Pancreas (tissue), 10 donors: ENCODE measurements at regions not wholly inside any gene's neighbourhood (a gene's known extent, or its start where the extent isn't known, plus 50 kb on each side); places are given as distances from the start of the nearest gene placed in this dataset.

Source experiments
- ATAC-seq, 4 donors: fragments of 200-7000 bp; cut with Tn5 transposase; one replicate each; pipeline versions ENCODE4 v1.8.0 to v1.9.1; 2020; ENCODE audit warnings: mild to moderate bottlenecking in 4 of 4, moderate library complexity in 4 of 4
- DNase-seq, 6 donors: peaks; one replicate each; pipeline ENCODE4 v3.0.0-alpha.2; 2020
- FAIRE-seq: peaks from 2 replicates; lab custom pipeline; 2012; peaks lifted over from hg19 to GRCh38; lab: Jason Lieb, UNC
- H3K27ac ChIP-seq, 4 donors: fragments of 200-600 bp; sonication (generic); 1 replicate in 3 of 4; 2 replicates in 1 of 4; pipeline versions ENCODE4 v1.5.0 to v1.8.0; 2020
- H3K27me3 ChIP-seq, 4 donors: fragments of 200-600 bp; one replicate each; pipeline ENCODE4 v1.8.0; 2021
- H3K36me3 ChIP-seq, 3 donors: fragments of 200-600 bp; sonication (generic) in 1 of 3; one replicate each; pipeline versions ENCODE4 v1.5.0 to v1.8.0; 2020 to 2021
- H3K4me1 ChIP-seq, 3 donors: fragments of 200-600 bp; one replicate each; pipeline ENCODE4 v1.8.0; 2021
- H3K4me3 ChIP-seq, 4 donors: fragments of 200-600 bp; sonication (generic) in 2 of 4; one replicate each; pipeline versions ENCODE4 v1.5.0 to v1.8.0; 2020 to 2021
- H3K9me3 ChIP-seq, 4 donors: fragments of 200-600 bp; one replicate each; pipeline ENCODE4 v1.8.0; 2021
- WGBS, 2 donors: extraction: QIAGEN DNeasy Blood & Tissue Kit; methylation state at CpG; one replicate each; pipeline ENCODE4 v1.1.7; 2013; 5-methylcytosine and 5-hydroxymethylcytosine counted together
- intact Hi-C, 3 donors: fragments of 100-400 bp; cut with DNase I; formaldehyde crosslinking; loops; one replicate each; pipeline versions ENCODE4 v1.11.1 to v1.14.2; 2022
- TF ChIP-seq, protein P1 (sequence below), 4 donors: fragments of 200-600 bp; sonication (generic) in 3 of 4; IDR thresholded peaks; one replicate each; pipeline versions ENCODE4 v1.5.0 to v1.8.0; 2021; ENCODE audit warnings: antibody characterized with exemption in 4 of 4
- donor health status: healthy with polysubstance abuse.
- donor health status: DM: no; HTN: no; CAD: no; lungs with moderate emphysema.
- donor health status: DM: no; HTN: no; CAD: no.
- donor health status: control.
- donor health status: control.
- donor health status: Bipolar disorder and iron deficiency.
- donor health status: DM: yes; HTN: yes; CAD: no.
- donor health status: DM: no; HTN: no; CAD: no.
- donor health status: DM: no; HTN: no; CAD: no.
- donor health status: DM: yes; HTN: yes; CAD: no.

DNA sequence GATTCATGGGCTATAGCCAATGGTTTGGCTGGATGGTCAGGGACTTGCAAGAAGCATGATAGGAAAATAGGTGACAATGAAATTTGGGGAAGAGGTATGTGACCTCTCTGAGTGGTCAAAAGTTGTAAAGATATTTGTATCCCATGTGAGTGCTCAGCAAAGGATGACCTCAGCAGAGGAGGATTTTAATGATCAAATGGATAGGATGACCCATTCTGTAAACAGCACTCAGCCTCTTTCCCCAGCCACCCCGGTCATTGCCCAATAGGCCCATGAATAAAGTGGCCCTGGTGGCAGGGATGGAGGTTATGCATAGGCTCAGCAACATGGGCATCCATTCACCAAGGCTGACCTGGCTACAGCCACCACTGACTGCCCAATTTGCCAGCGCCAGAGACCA, 138.4 kb upstream of the SPDL1 start:
- H3K27me3 ChIP-seq = no peaks in the 10 kb centered on the region
- TF ChIP-seq, protein P1, sequence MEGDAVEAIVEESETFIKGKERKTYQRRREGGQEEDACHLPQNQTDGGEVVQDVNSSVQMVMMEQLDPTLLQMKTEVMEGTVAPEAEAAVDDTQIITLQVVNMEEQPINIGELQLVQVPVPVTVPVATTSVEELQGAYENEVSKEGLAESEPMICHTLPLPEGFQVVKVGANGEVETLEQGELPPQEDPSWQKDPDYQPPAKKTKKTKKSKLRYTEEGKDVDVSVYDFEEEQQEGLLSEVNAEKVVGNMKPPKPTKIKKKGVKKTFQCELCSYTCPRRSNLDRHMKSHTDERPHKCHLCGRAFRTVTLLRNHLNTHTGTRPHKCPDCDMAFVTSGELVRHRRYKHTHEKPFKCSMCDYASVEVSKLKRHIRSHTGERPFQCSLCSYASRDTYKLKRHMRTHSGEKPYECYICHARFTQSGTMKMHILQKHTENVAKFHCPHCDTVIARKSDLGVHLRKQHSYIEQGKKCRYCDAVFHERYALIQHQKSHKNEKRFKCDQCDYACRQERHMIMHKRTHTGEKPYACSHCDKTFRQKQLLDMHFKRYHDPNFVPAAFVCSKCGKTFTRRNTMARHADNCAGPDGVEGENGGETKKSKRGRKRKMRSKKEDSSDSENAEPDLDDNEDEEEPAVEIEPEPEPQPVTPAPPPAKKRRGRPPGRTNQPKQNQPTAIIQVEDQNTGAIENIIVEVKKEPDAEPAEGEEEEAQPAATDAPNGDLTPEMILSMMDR (IDR thresholded peaks at IDR 0.05) = no peak

DNA sequence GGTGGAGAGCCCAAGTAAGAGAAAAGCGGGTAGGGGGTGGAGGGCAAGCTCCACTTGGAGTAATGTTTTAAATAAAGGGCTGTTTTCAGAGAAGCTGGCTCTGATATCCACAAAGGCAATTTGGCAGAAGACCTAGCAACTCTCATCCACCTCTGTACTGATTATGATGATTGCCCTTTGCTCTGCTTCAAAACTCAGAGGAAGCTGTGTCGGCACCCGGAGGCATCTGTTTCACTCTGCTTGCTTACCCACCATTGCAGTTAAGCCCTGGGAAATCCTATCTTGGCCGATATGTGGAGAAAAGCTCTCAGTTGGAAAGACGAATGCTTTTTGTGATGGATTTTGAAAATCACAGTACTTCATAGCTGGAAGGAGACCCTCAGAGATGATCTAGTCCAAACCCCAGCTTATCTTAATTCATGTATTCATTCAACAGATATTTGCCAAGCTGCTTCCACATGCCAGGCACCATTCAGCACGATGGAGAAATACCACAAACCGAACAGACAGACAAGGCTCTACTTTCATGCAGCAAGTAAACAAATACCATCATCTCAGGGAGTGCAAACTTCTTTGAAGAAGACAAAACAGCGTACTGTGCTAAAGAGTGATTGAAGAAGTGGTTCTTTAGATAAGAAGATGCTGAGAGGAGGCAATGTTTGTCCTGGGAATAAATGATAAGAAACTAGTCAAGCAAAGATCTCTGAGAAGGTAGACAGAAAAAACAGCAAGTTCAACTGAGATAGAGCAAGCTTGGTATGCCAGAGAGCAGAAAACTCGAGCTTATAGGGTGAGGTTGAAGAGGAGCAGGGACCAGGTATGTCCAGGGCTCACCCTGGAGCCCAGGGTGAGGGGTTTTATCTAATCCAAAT, 140.4 kb upstream of the SPDL1 start:
- FAIRE-seq (no peak), DNase-seq (no peak), ATAC-seq (no peak)
- no peak overlapping the region for H3K4me3 ChIP-seq
- intact Hi-C loops = no loop called here
- H3K4me1 ChIP-seq = peaks cover 0 to 8% (median 0%) of the 10 kb centered on the region in 3 donors
- TF ChIP-seq, protein P1 (IDR thresholded peaks at IDR 0.05) = no peak
- no peaks in the 10 kb centered on the region for H3K36me3 ChIP-seq
- no peaks in the 10 kb centered on the region for H3K27me3 ChIP-seq
- no peaks in the 10 kb centered on the region for H3K9me3 ChIP-seq
- 38 to 43% methylated on average over 9 of the region's 9 CpGs for WGBS, 2 donors
- no peak overlapping the region for H3K27ac ChIP-seq

More for the DNA sequence above, 138.4 kb upstream of the SPDL1 start:
- Histone ChIP-seq H3K36me3 (no peaks in the 10 kb centered on the region), H3K27ac (no peak overlapping the region), H3K4me3 (no peak overlapping the region), H3K4me1 (peaks cover 0 to 8% (median 0%) of the 10 kb centered on the region in 3 donors), H3K9me3 (no peaks in the 10 kb centered on the region)
- FAIRE-seq (no peak), ATAC-seq (no peak), DNase-seq (no peak)
- intact Hi-C loops = no loop called here
- WGBS, 2 donors = 72 to 94% methylated on average over 2 of the region's 2 CpGs

DNA sequence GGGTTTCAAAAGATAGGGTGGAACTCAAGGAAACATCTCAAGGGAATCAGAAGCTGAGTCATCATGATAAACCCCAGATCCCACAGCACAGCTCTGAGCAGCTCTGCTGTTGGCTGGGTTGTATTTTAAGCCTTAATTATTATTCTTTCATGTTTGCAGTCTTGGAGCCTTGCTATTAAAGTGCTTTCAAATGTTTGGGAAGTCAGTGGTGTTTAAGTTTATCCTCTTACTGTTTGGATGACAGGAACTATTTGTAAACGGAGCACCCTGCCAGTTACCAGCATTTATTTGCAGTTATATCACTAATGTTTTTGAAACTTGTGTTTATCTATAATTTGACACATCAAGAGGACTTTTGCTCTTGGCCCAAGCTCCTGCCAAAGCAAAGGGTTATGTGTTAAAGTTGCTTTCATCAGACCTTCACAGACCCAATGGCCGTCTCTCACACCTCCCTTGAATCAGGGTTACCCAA, 141.1 kb upstream of the SPDL1 start:
- H3K4me3 ChIP-seq = no peak overlapping the region
- H3K4me1 ChIP-seq = peaks cover 0 to 8% (median 0%) of the 10 kb centered on the region in 3 donors
- TF ChIP-seq, protein P1 (IDR thresholded peaks at IDR 0.05) = no peak
- H3K9me3 ChIP-seq = no peaks in the 10 kb centered on the region
- FAIRE-seq (no peak), ATAC-seq (no peak), DNase-seq (no peak)
- WGBS, 2 donors = 14 to 18% methylated on average over 2 of the region's 2 CpGs
- H3K36me3 ChIP-seq = no peaks in the 10 kb centered on the region
- H3K27ac ChIP-seq = no peak overlapping the region
- intact Hi-C loops = no loop called here
- H3K27me3 ChIP-seq = no peaks in the 10 kb centered on the region

DNA sequence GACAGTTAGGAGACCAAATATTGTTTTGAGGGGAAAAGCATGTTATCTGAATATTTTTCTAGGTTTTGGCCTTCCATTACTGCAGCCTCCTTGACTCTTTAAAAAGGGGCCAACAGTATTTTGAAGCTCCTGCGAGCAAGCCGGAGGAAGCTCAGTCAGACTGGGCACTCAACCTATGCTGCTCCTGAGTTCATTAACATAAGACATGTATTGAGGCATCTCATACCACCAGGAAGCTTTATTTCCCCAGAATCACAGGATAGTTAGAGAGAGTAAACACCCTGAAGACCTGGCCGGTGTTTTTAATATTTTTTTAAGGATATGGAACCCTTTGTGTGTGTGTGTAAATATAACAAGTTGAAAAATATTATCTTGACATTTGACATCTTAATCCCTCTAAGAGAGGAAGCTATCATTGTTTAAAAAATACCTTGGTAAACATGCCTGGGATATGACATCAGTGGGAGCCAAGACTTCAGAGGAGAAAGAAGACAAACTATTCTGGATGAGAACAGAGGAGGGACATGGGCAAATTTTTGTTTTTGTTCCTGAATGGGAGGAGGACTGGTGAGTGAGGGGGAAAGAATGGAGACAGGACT, 139.3 kb upstream of the SLIT3 start:
- TF ChIP-seq, protein P1 (IDR thresholded peaks at IDR 0.05) = no peak
- Histone ChIP-seq H3K9me3 (no peaks in the 10 kb centered on the region), H3K27ac (no peak overlapping the region), H3K27me3 (no peaks in the 10 kb centered on the region), H3K4me1 (peaks cover 0 to 8% (median 0%) of the 10 kb centered on the region in 3 donors), H3K36me3 (no peaks in the 10 kb centered on the region), H3K4me3 (no peak overlapping the region)
- FAIRE-seq (no peak), DNase-seq (no peak), ATAC-seq (no peak)
- 39 to 57% methylated on average over 3 of the region's 3 CpGs for WGBS, 2 donors
- intact Hi-C loops = no loop called here
